SKM-1 treated with dmso at 0.1 percent for 144 hours (cell line): ENCODE measurements at regions not wholly inside any gene's neighbourhood (a gene's known extent, or its start where the extent isn't known, plus 50 kb on each side); places are given as distances from the start of the nearest gene placed in this dataset.
"Not testable (repeated sequence)": the region's sequence is repeated elsewhere in the genome, so short reads cannot be mapped to it uniquely, and the experiment has no call there.

Experiments
- DNase-seq: peaks from one replicate; lab custom pipeline; 2025; ENCODE audit not compliant: unreplicated experiment; lab: John Stamatoyannopoulos, UW

DNA sequence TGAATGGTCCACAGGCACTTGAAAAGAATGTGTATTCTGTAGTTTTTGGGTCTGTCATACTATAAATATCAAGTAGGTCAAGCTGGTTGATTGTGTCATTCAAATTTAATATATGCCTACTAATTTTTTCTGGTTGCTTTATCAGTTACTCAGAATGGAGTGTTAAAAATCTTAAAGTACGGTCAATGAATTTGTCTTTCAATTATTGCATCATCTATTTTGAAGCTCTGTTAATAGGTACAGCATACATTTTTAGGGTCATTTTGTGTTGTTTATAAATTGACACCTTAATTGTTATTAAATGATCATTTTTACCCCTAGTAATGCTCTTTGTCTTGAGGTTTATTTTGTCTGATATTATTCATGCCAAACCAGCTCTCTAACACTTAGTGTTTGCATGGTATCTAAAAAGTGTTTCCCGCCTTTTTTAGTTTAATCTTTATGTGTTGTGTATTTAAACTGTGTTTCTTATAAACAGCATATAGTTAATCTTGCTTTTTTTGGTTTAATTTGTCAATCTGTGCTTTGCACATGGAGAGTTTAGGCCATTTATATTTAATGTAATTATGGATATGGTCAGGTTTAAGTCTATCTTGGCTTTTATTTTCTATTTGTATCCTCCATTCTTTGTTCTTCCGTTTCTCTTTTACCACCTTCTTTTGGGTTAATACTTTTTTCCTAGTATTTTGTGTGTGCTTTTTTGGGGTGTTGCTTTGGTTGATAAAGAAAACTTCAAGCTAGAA, 204.9 kb upstream of the EEF2KMT start:
- DNase-seq, result no peak

DNA sequence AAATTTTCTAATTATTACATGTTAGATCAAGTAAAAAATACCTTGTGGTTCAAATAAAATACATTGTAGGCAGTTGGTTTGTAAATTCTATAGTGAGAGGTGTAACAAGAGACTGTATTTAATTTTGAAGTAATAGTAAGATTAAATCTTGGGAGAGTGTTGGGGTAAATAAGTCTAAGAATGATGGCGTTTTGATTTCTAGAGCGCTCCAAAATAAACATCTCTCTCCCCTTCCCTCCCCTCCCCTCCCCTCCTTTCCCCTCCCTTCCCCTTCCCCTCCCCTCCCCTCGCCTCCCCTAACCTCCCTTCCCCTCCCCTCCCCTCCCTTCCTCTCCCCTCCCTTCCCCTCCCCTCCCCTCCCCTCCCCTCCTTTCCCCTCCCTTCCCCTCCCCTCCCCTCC, 200.6 kb upstream of the EEF2KMT start:
- DNase-seq, result no peak

DNA sequence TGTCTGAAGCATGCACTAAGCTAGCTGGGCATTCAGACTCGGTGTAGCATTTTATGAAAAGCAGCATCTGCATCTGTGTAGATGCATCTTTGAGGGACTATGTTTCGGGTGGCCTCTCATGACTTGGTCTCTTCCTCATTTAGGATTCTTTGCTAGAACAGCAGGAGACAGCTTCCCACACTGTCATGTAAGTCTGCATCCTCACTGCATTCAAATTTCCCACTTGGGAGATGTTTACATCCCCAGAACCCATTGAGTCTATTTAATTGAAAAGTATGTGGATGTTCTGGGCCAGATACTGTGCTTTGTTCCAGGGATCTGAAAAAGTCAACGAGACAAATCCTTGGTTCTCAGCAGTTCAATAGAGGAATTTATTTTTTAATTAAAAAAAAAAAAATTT, 198.6 kb upstream of the EEF2KMT start:
- no peak for DNase-seq

DNA sequence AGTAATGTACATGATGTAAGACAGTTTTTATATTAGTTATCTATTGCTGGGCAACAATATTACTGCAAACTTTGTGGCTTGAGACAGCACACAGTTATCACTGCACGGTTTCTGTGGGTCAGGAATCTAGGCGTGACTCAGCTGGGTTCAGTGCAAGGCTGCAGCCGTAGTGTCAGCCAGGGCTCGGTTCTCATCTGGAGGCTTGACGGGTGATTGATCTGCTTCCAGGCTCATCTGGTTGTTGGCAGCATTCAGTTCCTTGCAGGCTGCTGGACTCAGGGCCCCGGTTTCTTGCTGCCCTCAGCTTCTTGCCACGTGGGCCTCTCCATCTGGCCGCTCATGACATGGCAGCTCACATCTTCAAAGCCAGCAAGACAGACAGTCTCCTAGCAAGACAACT, 197.7 kb upstream of the EEF2KMT start:
- not testable (repeated sequence) for DNase-seq

DNA sequence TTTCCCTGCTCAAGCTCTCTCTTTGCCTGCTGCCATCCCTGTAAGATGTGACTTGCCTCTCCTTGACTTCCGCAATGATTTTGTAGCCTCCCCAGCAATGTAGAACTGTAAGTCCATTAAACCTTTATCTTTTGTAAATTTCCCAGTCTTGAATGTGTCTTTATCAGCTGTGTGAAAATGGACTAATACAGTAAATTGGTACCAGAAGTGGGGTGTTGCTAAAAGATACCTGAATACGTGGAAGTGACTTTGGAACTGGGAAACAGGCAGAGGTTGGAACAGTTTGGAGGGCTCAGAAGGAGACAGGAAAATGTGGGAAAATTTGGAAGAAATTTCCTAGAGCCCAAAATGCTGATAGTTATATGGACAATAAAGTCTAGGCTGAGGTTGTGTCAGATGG, 184.6 kb upstream of the EEF2KMT start:
- DNase-seq, result not testable (repeated sequence)

DNA sequence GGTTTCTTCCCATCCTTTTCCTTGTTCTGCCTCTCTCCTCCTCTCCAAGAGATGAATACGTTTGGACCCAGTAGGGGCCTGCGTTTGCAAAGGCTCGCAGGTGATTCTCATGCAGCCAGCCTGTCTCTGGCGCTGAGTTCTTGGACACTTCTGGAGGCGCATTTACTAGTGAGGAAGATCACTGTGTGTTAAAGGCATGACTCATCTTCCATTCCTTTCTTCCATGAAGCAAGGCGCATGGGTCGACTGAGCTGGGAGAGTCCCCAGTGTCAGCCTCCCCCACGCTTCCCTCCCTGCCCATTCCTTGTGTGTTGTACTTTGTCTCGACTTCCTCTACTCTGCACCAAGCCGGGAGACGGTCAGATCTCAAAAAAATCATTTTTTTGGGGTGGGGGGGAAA, 159.9 kb upstream of the EEF2KMT start:
- no peak for DNase-seq

DNA sequence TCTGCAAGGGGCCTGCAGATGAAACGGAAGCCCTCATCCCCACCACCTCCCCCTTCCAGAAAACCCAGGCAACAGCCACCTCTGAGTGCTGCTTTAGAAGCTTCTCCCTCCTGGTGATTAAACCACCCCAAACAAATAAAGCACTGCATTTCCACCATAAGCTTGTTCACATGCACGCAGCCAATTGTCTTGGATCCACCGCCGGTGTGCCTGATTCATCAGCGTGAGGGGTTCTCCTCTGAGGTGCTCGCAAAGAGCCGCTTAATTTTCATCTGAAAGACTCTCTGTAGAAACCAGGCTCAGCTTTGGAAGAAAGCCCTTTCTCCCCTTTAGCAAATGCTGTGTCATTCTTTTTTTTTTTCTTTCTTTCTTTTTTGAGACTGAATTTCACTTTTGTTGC, 155.2 kb upstream of the EEF2KMT start:
- DNase-seq, result no peak

DNA sequence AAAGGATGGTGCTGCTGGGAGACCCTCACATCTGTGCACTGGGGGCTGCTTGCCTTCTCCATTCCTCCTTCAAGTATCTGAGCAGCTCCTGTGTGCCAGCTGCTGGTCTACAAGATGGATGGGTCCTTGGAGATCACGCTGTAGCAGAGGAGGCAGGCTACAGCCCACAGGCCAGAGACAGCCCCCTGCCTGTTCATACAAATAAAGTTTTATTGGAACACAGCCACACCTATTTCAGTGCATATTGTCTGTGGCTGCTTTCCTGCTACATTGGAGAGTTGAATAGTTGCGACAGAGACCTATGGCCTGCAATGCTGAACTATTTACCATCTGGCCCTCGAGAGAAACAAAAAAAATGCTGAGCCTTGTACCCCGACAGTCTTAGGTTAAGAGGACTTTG, 149.8 kb upstream of the EEF2KMT start:
- DNase-seq, result not testable (repeated sequence)

DNA sequence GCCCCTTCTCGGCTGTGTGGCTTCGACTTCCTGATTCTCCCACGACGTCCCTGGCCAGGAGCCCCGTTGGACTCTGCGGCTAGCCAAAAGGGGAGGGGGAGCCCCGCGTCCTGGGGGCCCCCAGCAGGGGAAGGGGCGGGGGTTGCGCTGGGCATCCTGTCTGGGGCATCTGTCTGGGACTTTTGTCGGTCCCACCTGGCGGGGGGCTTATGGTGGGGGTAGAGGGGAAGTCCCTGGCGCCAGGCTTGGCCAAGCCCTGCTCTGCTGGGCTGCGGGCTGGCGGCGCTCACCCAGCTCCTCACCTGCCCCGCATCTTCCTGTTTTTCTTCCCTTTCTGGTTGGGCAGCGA, 142.7 kb upstream of the EEF2KMT start:
- DNase-seq, result not testable (repeated sequence)

DNA sequence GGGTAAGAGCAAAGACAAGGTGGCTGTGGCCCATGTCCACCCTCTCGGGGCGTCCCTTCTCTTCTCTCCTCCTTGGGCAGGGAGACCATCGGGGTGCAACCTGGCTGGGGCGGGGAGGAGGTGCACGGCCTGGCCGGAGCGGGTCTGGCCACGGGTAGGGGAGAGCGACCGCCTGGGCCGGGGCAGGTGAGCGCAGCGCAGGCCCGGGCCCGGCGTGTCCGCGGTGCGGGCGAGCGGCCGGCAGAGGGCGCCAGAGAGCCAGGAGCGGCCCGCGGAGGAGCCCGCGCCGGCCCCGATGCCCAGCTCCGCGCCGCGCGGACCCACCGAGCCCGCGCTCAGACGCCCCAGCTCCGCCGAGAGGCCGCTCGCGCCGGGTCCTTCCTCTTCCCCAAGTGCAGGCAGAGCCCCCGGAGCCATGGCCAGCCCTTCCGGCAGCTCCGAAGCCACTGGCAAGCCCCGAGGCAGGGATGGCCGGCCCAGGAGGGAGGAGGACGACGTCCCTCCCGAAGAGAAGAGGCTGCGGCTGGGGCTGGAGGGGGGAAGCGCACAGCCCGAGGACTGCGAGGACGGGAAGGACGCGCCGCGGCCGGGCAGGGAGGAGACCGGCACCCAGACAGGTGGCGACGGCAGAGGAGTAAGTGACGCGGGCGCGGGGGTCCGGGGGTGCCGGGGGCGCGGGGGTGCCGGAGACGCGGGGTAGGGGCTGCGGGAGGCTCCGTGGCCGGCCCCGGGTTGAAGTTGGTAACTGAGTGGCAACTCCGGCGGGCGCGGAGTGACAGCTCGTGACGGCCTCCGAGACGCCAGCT, 142.1 kb upstream of the EEF2KMT start:
- DNase-seq, result peak; percentile 0

DNA sequence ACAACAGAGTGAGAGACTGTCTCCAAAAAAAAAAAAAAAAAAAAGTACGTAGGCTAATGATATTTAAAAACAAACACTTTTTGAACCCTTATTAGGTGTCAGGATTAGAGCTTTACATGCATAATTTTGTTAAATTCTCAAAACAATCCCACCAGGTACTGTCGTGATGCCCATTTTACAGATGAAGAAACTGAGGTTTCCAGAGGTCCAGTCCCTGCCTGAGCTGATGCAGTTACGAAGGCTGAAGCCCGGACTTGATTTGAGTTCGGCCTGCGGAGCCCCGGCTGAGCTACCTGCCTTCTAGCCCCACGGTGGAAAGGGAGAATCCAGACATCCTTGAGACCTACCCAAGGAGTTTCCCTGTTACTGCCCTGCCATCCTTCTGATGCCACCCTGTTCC, 137.5 kb upstream of the EEF2KMT start:
- DNase-seq, result no peak

DNA sequence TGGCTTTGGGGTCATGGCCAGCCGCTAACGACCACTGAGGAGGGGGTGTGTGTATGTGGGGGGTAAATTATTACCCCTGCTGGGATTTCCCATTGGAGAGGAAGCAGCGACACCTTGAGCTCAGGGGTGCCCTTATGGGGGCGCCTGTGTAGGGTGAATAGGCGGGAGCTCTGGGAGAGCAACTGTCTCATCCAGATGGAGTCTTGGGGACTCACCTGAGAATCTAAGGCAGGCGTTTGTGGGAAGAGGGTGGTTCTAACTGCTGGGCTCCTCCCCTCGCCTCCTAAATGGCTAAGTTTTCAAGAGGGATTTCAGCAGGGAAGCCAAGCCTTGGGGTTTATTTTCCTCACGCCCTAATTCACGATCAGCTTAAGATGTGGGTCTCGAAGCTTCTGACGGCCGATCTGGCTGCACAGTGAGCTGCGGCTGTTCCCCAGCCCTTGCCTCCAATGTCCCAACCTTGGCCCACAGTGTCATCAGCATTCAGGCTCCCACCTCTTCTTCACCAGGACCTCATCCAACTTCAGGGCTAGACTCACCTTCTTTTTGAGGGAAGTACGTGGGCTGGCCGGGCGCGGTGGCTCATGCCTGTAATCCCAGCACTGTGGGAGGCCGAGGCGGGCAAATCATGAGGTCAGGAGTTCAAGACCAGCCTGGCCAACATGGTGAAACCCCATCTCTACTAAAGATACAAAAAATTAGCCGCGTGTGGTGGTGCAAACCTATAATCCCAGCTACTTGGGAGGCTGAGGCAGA, 136.9 kb upstream of the EEF2KMT start:
- no peak for DNase-seq

DNA sequence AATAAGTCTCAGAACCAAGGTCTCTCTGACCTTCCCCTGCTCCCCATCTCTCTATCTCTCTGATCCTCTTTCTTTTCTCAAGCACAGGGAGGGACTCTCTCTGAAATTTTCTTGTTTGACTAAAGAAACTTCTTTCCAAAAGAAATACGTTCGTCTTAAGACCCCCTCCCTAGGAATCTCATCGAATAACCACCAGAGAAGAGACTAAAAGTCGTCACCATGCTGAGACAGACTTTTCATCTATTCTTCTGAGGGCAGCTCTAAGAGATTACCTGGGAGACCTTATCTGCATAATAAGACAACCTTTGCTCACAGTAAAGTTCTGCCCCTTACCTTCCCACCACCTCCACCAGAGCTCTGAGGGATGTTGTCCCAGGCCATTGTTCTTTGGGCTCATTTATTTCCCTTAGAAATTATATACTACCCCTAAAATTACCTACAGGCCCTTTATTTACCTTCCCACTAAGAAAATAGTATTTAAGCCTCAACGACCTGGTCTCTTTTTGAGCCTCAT, 133.7 kb upstream of the EEF2KMT start:
- no peak for DNase-seq

DNA sequence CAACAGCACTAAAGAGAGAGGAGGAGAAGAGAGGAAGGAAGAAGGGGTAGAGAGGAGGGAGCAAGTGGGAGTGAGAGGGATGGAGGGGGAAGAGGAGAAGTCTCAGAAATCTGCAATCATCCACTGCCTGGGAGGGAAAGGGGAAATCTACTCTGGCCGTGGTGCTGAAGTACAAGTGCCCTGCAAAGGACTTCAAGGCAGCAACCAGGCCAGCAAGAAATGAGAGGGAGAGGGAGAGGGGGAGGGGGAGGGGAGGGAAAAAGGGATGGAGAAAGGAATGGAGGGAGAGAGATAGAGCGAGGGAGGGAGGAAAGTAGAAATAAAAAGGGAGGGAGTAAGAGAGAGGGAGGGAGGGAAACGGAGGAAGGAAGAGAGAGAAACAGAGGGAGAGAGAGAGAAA, 130.8 kb upstream of the EEF2KMT start:
- no peak for DNase-seq

DNA sequence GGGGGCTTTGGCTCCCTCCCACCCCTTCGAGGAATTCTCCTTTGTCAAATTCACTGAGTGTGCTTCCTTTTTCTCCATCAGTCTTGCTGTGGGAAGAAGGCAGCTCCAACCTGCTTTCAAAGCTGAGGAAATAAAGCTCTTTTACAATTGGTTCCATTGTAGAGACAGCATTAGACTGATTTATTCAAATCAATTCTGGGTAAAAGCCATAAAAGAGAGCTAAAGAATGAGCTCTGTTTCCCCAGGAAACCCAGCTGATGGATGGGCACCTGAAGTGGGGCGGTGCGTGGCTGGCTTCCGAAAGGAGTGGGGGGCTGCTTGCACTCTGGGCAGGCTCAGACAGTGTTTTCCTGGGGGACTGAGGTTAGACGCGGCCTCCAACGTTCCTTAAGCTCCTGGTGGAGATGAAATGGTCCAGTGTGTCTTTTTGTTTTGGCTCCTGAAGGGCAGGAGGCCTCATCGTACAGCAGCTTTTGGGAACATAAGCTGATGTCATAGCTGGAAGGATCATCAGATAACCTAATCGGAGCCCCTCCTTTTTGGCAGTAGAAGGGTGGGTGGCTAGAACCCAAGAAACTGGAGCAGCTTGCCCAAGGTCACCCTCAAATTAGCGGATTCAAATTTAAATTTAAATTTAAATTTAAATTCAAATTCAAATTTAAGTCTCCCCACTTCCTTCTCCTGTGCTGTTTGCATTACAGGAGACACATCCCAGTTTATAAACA, 128.5 kb upstream of the EEF2KMT start:
- no peak for DNase-seq

DNA sequence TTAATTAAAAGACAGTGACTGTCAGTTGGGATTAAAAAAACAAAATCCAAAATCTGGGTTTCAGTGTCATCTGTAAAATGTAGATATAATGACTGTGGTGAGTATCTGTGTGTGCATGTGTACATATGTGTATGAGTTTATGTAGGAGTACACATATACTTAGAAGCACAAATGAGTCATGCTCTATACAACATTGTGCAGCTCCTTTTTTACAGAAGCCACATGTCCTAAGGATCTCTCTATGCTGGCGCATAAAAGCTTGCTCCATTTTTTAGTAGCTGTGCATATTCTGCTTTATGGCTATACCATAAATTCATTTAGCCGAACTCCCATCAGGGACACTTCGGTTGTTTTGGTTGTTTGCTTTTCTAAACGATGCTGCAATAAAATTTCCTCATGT, 125.2 kb upstream of the EEF2KMT start:
- DNase-seq, result no peak

DNA sequence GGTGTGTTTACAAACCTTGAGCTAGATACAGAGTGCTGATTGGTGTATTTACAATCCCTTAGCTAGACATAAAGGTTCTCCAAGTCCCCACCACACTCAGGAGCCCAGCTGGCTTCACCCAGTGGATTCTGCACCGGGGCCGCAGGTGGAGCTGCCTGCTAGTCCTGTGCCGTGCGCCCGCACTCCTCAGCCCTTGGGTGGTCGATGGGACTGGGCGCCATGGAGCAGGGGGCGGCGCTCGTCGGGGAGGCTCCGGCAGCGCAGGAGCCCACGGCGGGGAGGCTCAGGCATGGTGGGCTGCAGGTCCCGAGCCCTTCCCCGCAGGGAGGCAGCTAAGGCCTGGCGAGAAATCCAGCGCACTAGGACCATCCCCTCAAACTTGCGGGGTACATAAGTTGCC, 124.2 kb upstream of the EEF2KMT start:
- not testable (repeated sequence) for DNase-seq

DNA sequence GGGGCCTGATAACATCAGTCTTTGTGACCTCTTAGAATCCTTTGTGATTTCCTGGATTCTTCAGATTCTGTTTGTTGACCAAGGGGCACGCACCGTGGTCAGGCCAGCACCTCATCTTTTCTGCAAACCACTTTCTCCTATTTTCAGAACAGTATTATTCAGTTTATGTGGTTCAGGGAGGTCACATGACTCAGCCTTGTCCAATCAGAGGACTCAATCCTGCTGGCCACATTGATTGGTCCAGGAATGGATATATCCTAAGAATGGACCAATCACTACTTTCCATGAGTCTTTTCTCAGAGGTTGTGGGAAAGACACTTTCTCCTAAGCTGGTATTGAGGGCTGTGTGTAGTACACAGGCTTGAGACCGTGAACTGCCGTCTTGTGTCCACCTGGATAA, 123.1 kb upstream of the EEF2KMT start:
- DNase-seq, result no peak

DNA sequence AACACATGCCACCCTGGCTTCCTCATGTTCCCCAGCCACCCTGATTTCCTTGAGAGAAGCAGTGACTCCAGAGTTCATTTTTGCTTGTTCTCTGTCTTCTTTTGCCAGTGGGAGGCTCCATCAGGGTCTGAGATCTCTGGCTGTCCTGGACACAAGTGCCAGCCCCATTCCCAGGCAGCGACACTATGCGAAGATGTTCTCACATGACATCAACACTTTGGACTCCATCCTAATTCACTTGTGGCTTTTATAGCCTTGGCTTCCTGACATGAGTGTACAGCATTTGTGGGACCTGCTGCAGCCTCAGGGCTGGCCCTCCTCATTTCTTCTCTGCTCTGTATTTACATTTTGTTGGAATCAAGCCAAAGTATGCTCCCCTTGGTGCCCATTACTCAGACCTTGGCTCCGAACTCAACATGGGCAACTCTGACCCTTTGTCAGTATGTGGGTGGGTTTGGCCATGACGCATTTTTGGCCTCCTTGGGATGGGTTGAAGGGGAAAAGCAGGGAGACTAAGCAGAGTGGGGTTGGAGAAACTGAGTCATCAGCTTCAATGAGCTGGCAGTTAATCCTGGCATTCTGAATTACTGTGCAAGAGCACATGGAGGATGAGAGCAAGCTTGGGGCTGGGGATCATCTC, 119.0 kb upstream of the EEF2KMT start:
- DNase-seq, result no peak

DNA sequence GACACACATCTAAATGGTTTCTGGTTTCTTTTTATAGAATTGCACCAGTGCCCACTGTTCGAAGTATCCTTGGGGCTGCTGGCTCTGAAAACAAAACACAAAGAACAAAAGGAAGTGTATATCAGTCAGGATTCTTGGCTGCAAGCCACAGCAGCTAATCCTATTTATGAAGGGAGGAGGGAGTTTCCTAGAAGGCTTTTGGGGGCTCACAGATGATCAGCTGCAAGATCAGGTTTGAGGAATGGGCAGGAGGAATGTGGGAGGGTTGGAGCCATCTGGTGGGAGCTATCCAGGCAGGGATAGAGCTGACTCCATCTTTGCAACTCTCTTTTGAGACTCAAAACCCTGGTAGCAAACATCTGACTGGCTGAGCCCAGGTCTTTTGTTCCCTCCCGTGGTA, 118.3 kb upstream of the EEF2KMT start:
- DNase-seq, result no peak

DNA sequence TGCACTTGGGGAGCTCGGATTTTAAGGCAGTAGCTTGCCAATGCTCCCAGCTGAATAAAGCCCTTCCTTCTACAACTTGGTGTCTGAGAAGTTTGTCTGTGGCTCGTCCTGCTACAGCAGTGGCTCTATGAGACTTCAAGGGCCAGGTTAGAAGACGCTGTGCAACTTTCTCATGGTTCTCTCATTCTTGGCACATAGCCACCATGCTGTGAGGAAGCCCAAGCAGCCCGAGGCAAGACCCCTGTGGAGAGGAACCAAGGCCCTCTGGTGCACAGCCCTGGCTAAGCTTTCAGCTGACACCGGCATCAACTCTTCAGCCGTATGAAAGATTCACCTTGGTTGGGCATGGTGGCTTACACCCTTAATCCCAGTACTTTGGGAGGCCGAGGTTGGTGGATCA, 116.9 kb upstream of the EEF2KMT start:
- DNase-seq, result no peak
